T47D (cell line): ENCODE measurements at regions not wholly inside any gene's neighbourhood (a gene's known extent, or its start where the extent isn't known, plus 50 kb on each side); places are given as distances from the start of the nearest gene placed in this dataset.
"Not testable (repeated sequence)": the region's sequence is repeated elsewhere in the genome, so short reads cannot be mapped to it uniquely, and the experiment has no call there.

ENCODE experiments used
- DNase-seq, 2 experiments: peaks; one replicate each; pipeline versions ENCODE4 v3.0.0 to v3.0.0-alpha.2; 2011 to 2012; ENCODE audit warnings: low read depth in 1 of 2, low spot score in 1 of 2
- JUND ChIP-seq: IDR thresholded peaks from 2 replicates; pipeline ENCODE4 v1.6.1; 2012; ENCODE audit warnings: low read depth
- in situ Hi-C: cut with HindIII; loops from 2 replicates; pipeline ENCODE4 v1.10.0; 2016; ENCODE audit warnings: low sequenced_read_pairs, low pct_unique_long_range_greater_than_20kb

DNA sequence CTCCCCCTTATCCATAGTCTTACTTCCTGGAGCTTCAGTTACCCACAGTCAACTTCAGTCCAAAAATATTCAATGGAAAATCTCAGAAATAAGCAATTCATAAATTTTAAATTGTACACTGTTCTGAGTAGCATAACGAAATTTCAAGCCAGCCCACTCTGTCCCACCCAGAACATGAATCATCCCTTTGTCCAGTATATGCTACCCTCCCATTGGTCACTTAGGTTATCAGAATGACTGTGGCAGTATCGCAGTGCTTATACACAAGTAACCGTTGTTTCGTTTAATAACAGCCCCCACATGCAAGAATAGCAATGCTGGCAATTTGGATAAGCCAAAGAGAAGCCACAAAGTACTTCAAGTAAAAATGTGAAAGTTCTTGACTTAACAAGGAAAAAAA is 325.3 kb upstream of the ADAMTS9 start:
- in situ Hi-C loops, result no loop called here
- no peak for TF ChIP-seq JUND
- no peak for DNase-seq

DNA sequence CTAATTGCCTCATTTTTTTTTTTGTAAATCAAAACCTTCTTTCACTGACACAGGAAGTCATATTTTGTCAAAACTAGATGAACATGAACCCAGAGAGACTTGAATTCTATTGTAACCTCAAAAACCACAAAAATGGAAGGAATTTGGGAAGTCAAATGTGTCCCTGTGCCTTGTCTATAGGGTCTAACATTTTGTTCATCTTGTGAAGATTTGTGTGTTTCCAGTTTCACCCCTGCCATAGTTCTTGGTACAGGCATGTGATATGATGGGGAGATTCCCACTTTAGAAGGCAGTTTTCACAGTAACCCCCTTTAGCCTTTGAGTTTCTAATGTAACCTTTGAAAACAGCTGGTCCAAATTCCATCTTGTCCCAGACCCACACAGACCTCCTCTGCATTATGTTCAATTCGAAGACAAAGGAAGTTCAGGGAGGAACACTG is 318.5 kb upstream of the ADAMTS9 start:
- TF ChIP-seq JUND, result no peak
- no peak for DNase-seq
- in situ Hi-C loops, result no loop called here

DNA sequence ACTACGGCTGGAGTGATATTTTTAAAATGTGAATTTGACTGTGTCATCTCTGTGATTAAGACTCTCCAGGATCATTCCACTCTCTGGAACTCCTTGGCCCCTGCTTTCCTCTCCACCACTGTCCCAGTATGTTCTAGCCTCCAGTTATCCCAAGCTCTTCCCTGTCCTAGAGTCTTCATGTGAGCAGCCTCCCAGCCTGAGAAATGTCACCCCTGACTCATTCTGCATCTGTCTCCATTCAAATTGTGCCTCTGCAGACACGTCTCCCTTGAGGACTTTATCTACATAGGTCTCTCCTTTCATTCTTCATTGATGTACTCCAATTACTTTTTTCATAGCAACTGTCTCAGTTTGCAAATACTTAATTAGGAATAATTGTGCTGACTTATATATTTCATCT is 317.7 kb upstream of the ADAMTS9 start:
- no peak for TF ChIP-seq JUND
- in situ Hi-C loops, result no loop called here
- no peak for DNase-seq

DNA sequence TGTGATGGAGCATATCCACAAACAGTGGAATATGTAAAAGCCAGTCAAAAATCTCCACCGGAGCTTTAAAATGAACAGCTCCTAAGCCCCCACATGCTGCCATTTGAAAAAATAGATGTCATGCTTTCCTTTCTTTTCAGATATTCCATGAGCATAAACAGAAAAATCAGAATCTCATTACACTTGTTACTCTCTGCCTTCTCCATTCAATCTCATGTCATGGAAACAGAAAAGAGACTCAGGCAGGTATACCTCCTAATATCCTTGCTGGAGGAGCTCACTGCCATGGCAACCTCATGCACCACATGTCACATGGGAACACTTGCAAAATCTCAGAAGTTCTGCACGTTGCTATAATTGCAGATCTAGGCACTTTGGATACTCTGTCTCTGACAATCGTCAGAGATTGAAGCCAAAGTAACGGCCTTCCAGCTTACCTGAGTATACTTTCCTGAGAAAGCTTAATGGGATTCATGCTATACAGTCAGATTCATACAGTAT is 317.0 kb upstream of the ADAMTS9 start:
- DNase-seq, result no peak
- in situ Hi-C loops, result no loop called here
- TF ChIP-seq JUND, result no peak

DNA sequence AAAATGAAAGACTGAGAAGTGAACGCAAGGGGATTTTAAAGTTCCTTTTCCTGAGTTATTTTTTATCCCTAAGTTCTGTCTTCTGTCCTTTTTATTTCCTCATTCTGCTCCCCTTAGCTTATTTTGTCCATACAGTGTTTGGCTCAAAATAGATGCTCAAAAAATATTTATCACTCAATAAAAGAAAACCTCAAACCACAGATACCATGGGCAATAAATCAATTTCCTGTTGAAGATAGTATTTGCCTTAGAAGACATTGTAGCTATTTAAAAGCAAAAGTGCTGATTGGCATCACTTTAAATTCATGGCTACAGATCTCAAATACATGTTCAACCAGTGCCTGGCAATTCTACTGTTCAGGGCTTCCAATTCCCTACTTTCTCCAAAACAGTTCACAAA is 316.5 kb upstream of the ADAMTS9 start:
- in situ Hi-C loops, result no loop called here
- no peak for TF ChIP-seq JUND
- no peak for DNase-seq

DNA sequence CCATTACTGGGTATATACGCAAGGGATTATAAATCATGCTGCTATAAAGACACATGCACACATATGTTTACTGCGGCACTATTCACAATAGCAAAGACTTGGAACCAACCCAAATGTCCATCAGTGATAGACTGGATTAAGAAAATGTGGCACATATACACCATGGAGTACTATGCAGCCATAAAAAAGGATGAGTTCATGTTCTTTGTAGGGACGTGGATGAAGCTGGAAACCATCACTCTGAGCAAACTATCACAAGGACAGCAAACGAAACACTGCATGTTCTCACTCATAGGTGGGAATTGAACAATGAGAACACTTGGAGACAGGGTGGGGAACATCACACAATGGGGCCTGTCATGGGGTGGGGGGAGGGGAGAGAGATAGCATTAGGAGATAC is 313.3 kb upstream of the ADAMTS9 start:
- DNase-seq, in situ Hi-C loops: not testable (repeated sequence)

DNA sequence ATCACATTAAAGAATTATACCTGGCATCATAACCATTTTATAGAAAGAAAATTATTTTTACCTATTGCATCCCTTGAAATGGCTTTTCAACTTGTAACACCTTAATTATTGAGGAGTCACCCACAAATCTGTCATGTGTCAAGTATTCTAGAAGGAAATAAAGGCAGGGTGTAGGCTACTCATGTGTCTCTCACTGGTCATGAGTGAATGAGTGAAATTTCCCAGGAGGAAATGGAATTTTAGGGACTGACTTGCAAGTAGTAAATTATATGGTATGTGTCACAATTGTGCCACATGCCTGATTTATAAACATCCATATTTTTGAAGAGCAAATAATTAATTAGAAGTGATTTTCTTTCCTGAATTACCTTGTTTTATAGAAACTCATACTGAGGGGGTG is 310.5 kb upstream of the ADAMTS9 start:
- DNase-seq, result no peak
- in situ Hi-C loops, result no loop called here
- TF ChIP-seq JUND, result no peak

DNA sequence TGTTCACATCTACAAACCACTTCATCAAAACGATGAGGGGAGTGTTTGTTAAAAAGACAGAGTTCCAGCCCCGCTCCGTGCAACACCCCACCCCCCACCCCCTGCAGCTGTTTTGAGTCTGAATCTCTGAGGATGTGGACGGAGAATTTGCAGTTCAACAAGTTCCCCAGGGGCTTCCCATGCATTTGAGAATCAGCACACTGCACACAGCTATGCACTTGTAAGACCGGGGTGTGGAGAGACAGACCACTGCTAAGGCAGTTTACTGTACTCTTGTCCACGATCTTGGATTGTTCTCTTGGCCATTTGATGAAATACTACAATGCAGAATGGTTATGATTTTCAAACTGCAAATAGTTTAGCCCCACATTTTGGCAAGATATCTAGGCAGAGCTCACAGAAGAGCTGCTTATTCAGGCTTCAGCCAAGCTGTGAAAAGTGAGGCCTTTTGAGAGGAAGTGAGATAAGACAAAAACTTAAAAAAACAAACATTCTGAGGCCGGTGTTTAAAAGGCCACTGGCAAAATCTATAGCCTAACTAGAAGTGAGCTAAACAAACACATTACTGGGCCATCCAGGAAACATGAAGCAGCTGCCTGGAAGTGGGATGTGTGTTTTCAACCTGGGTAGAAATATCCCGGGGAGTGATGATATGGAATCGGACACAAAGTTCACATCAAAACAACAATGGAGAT is 308.2 kb upstream of the ADAMTS9 start:
- in situ Hi-C loops, result no loop called here
- TF ChIP-seq JUND, result no peak
- DNase-seq, result no peak

DNA sequence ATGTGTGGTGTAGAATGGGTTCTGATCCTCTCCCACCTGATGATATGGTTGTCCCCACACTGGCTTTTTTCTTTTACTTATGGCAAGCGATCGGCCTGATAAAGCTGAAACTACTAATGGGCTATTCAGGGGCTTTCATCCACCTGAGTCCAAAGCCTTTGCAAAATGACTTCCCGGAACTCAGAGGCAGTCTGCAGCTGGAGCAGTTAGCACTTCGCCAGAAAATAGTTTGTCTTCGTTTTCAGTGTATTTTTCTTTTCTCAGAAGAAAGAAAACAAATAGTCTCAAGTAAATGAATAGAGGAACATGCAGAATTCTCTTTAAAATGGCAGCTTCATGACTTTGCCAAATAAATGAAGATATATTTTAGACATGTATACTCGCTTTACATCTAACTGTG is 306.0 kb upstream of the ADAMTS9 start:
- TF ChIP-seq JUND, result no peak
- in situ Hi-C loops, result no loop called here
- DNase-seq, result no peak

DNA sequence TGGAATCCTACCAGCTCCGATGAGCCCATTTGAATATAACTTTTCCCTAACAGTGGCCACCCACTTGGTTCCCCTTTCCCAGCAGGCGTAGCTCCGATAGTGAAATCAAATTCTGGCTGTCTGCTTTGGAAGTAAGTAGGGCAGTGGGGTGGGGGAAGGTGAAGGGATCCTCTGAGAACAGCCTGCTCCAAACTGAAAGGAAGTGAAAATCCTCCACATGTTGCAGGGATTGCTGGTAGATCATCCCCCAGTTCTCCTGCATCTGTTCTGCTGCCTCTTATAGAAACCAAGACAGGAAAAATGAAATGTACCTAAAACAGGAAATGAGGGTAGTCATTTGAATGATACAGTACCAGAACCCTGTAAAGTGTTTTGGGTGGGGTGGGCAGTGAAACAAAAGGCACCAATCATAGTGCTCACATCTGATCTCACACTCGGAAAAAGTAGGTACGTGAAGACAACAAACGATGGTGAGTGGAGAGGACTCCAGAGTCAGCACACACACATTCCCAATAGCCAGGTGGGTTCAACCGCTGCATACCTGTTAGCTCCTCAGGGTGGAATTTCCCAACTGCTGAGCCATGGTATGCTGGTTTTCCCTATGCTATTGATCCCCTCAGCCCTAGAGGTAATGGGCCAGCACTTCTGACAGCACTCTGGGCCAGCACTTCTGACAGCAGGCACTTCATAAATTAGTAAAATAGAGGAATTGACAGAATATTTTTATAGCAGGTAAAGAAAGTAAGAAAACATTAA is 304.9 kb upstream of the ADAMTS9 start:
- DNase-seq, result no peak
- no peak for TF ChIP-seq JUND
- in situ Hi-C loops, result no loop called here

DNA sequence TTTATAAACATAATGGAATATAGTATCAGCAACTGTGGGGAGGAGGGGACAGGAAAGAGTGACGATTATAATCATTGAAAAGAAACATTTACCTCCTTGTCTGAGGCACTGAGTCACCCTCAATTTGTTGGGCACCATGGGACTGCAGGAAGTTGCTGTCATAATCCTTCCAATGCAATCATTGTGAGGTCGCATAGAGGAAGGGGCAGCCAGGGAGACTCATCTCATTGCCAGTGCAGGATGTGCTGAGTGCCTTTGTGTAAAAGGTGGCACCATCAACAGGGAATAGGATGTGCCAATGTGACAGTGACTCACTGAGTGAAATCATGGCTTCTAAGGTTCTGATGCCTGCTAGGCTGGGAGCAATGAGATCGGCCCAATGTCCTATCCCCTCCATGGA is 300.4 kb upstream of the ADAMTS9 start:
- in situ Hi-C loops, result no loop called here
- TF ChIP-seq JUND, result no peak
- no peak for DNase-seq

DNA sequence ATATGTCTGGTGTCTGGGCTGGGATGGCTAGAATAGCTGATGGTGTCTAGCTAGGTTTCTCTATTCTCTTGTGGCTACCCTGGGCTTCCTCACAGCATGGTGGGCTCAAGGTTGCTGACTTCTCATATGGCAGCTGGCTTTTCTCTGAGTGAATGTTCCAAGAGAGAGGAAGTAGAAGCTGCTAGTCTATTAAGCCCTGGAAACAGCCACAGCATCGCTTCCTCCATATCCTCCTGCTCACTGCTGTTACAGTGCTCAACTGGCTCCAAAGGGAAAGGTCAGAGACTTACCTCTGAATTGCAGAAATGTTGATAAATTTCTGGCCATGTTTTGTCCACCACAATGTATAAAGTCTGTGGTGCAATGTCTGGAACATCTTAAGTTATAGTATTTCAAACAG is 299.9 kb upstream of the ADAMTS9 start:
- DNase-seq, result no peak
- TF ChIP-seq JUND, result no peak
- in situ Hi-C loops, result no loop called here

DNA sequence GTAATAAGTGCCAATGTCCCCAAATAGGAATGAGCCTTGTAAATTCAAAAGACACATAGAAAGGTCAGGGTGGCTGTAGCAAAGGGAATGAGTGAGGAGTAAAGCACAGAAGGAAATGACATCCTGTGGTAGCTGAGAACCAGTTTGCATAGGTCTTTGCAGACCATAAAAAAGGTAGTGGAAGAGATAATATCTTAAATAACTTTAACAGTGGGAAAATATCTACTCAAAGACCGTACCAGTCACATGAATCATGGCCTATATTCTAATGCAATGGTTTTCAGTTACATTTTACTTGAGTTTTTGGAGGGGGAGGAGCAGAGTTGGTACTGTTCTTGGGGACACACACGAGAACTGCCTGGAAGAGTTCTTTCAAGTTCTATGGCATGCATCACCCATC is 297.3 kb upstream of the ADAMTS9 start:
- TF ChIP-seq JUND, result no peak
- no peak for DNase-seq
- in situ Hi-C loops, result no loop called here
